ENCODE measurements at regions not wholly inside any gene's neighbourhood (a gene's known extent, or its start where the extent isn't known, plus 50 kb on each side); places are given as distances from the start of the nearest gene placed in this dataset.

DNA sequence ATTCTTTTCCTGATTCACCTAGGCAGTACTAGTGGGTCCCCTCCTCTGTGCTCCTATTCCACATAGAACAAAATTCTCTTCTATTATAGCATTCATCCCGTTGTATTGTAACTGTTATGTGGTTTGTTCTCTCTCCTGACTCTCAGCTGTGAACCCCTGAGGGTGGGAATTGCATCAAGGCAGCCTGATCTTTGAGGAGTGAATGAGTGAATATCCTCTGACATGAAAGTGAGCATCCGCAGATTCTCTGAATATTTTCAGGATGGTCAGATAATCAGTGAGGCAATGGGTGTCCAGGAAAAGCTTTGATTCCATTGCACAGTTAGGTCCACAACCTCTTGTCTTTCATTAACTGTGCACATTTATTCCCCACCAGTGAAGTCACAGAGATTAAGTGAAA, 67.6 kb upstream of the SLC22A23 start:
- no peak for TF ChIP-seq EZH2phosphoT487 (IDR thresholded peaks at IDR 0.05; ENCODE audit: insufficient read depth, low read depth)
- TF ChIP-seq EZH2 (IDR thresholded peaks at IDR 0.05; ENCODE audit: insufficient read depth, poor library complexity, severe bottlenecking): no peak

Data from GM23248 (cell line).